ENCODE measurements at regions not wholly inside any gene's neighbourhood (a gene's known extent, or its start where the extent isn't known, plus 50 kb on each side); places are given as distances from the start of the nearest gene placed in this dataset.

DNA sequence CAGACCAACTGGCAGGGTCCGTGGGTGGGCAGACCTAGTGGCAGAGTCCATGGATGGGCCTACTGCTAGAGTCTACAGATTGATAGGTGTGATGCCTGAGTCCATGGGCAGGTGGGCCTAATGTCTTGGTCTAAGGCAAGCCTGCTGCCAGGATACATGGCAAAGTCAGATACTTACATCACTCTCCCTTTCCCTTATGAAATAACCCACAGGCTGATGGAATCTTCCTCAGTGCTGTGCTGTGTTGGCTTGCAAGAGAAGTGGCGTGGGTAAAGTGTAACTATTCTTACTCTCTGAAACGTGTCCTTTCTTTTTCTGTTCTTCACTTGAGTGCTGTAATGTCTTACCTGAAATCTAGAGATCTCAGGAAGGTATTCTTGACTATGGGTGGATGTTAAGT, 67.3 kb upstream of the ADRB2 start:
- Histone ChIP-seq H3K4me3 (no peak overlapping the region), H3K9me3 (replicated peaks) (no peaks in the 10 kb centered on the region)
- no peak for DNase-seq

GRCh38 chr5:148760945-148761638, 65.3 kb upstream of the ADRB2 start:
- Histone ChIP-seq H3K27me3 (no peaks in the 10 kb centered on the region), H3K9me3 (replicated peaks) (no peaks in the 10 kb centered on the region), H3K4me1 (no peaks in the 10 kb centered on the region), H3K36me3 (no peaks in the 10 kb centered on the region), H3K27ac (no peak overlapping the region), H3K4me3 (no peak overlapping the region)
- DNase-seq = no peak

More for the DNA sequence above, 67.3 kb upstream of the ADRB2 start:
- no peaks in the 10 kb centered on the region for H3K4me1 ChIP-seq
- H3K36me3 ChIP-seq = no peaks in the 10 kb centered on the region
- H3K27me3 ChIP-seq = no peaks in the 10 kb centered on the region
- no peak overlapping the region for H3K27ac ChIP-seq

- H3K36me3 ChIP-seq = no peaks in the 10 kb centered on the region
- H3K4me1 ChIP-seq = no peaks in the 10 kb centered on the region
- no peaks in the 10 kb centered on the region for H3K9me3 ChIP-seq (replicated peaks)
- no peak overlapping the region for H3K27ac ChIP-seq
- H3K4me3 ChIP-seq = no peak overlapping the region
- DNase-seq = no peak
- no peaks in the 10 kb centered on the region for H3K27me3 ChIP-seq
Measured at GRCh38 chr5:148763996-148764395, 62.4 kb upstream of the ADRB2 start.

GRCh38 chr5:148765061-148765460, 61.4 kb upstream of the ADRB2 start:
- Histone ChIP-seq H3K36me3 (no peaks in the 10 kb centered on the region), H3K27ac (no peak overlapping the region), H3K9me3 (replicated peaks) (no peaks in the 10 kb centered on the region), H3K4me1 (no peaks in the 10 kb centered on the region), H3K27me3 (peaks cover 3% of the 10 kb centered on the region; the same call in 1 of the 2 replicates), H3K4me3 (no peak overlapping the region)
- DNase-seq = no peak

DNA sequence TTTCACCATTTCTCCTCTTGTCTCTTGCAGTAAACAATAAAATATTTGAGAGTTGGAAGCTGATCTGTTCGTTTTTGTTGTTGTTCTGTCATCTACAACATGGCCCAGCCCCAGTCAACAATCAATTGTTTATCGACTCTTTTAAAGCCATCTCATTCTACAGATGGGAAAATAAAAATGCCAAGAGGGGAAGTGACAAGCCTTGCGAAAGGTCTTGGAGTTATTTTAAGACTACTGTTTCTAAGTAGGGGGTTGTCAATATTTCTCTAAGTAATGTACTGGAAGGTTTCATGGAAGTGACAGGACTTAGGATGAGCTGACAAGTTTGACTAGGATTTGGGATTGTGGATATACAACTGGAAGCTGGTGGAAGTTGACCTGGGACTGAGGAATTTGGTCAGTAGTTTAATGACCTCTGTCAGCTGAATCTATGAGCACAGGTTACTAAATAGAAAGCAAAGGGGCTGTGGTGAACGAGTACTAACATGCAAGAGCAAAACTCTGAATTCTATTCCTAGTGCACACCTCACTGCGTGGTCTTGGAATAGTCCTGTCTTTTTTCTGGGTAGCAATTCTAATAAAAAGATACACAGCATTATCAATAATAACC, 57.5 kb upstream of the ADRB2 start:
- Histone ChIP-seq H3K27ac (no peak overlapping the region), H3K4me1 (no peaks in the 10 kb centered on the region), H3K4me3 (no peak overlapping the region), H3K27me3 (peaks cover 8% of the 10 kb centered on the region; the same call in 1 of the 2 replicates), H3K36me3 (no peaks in the 10 kb centered on the region), H3K9me3 (replicated peaks) (no peaks in the 10 kb centered on the region)
- DNase-seq = no peak

DNA sequence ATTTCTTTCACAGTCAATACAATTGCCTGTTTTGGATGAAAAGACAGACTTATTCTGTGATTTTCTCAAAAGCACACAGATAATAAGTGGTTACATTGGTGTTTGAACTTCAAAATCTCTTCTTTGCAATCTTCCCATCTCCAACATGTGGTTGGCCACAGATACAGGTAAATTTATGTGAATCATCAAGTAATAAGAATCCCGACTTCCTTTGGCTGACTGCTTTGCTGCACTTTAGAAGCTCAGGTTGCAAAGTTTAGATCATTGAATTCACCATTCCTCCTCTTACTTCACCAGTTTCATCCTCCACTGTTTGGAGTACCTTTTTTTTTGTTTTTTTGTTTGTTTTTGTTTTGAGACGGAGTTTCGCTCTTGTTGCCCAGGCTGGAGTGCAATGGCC, 56.5 kb upstream of the ADRB2 start:
- Histone ChIP-seq H3K4me3 (no peak overlapping the region), H3K27ac (no peak overlapping the region), H3K27me3 (peaks cover 8% of the 10 kb centered on the region; the same call in 1 of the 2 replicates), H3K9me3 (replicated peaks) (no peaks in the 10 kb centered on the region), H3K36me3 (no peaks in the 10 kb centered on the region), H3K4me1 (no peaks in the 10 kb centered on the region)
- no peak for DNase-seq

GRCh38 chr5:148774313-148774712, 52.1 kb upstream of the ADRB2 start:
- no peaks in the 10 kb centered on the region for H3K36me3 ChIP-seq
- H3K27ac ChIP-seq = no peak overlapping the region
- no peaks in the 10 kb centered on the region for H3K4me1 ChIP-seq
- DNase-seq = no peak
- H3K27me3 ChIP-seq = peaks cover 8% of the 10 kb centered on the region; the same call in 1 of the 2 replicates
- no peak overlapping the region for H3K4me3 ChIP-seq
- H3K9me3 ChIP-seq (replicated peaks) = no peaks in the 10 kb centered on the region

DNA sequence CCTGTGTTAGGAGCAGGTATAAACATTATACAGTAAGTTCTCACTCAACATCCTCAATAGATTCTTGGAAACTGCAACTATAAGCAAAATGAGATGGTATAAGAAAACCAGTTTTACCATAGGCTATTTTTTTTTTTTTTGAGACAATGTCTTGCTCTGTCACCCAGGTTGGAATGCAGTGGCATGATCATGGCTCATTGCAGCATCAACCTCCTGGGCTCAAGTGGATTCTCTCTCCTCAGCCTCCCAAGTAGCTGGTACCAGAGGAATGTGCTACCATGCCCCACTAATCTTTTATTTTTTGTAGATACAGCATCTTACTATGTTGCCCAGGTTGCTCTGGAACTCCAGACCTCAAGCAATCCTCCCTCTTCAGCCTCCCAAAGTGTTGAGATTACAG, 50.1 kb upstream of the ADRB2 start:
- Histone ChIP-seq H3K27me3 (peaks cover 4% of the 10 kb centered on the region; the same call in 1 of the 2 replicates), H3K9me3 (replicated peaks) (no peaks in the 10 kb centered on the region), H3K4me3 (no peak overlapping the region), H3K4me1 (no peaks in the 10 kb centered on the region), H3K36me3 (no peaks in the 10 kb centered on the region), H3K27ac (no peak overlapping the region)
- DNase-seq = no peak

Data from SJCRH30 (cell line).